Trophoblast cell (in vitro differentiated cells and primary cell): ENCODE measurements at regions not wholly inside any gene's neighbourhood (a gene's known extent, or its start where the extent isn't known, plus 50 kb on each side); places are given as distances from the start of the nearest gene placed in this dataset.

Experiments used
- DNase-seq, 2 donors: peaks; one replicate each; pipeline ENCODE4 v3.0.0-alpha.2; 2016
- H2AFZ ChIP-seq: 2 replicates; pipeline ENCODE4 v1.6.1; 2013; ENCODE audit warnings: low read length, moderate library complexity, mild to moderate bottlenecking; ENCODE audit not compliant: insufficient read depth, poor library complexity
- H2AK5ac ChIP-seq: 2 replicates; pipeline ENCODE4 v1.6.1; 2013; ENCODE audit warnings: mild to moderate bottlenecking, low read length
- H2BK120ac ChIP-seq: 2 replicates; pipeline ENCODE4 v1.6.1; 2013; ENCODE audit warnings: low read length, mild to moderate bottlenecking, moderate library complexity; ENCODE audit not compliant: insufficient read depth, poor library complexity
- H2BK12ac ChIP-seq: 2 replicates; pipeline ENCODE4 v1.6.1; 2013; ENCODE audit warnings: mild to moderate bottlenecking, low read length, moderate library complexity
- H2BK5ac ChIP-seq: 2 replicates; pipeline ENCODE4 v1.6.1; 2013; ENCODE audit warnings: low read length, low read depth, moderate library complexity, mild to moderate bottlenecking; ENCODE audit not compliant: poor library complexity
- H3K14ac ChIP-seq: 2 replicates; pipeline ENCODE4 v1.6.1; 2013; ENCODE audit warnings: mild to moderate bottlenecking, low read length
- H3K18ac ChIP-seq: 2 replicates; pipeline ENCODE4 v1.6.1; 2013; ENCODE audit warnings: mild to moderate bottlenecking, low read length
- H3K23ac ChIP-seq: 2 replicates; pipeline ENCODE4 v1.6.1; 2013; ENCODE audit warnings: low read length
- H3K27ac ChIP-seq: 2 replicates; pipeline ENCODE4 v1.5.1; 2013; ENCODE audit warnings: low read depth, mild to moderate bottlenecking, inconsistent platforms, low read length, moderate library complexity
- H3K27me3 ChIP-seq: 2 replicates; pipeline ENCODE4 v1.6.1; 2013; ENCODE audit warnings: inconsistent platforms, mild to moderate bottlenecking, low read length, moderate library complexity; ENCODE audit not compliant: insufficient read depth
- H3K36me3 ChIP-seq, 2 experiments: 1 replicate in 1 of 2; 2 replicates in 1 of 2; pipeline ENCODE4 v1.6.1; 2013; ENCODE audit warnings: low read length in 2 of 2, mild to moderate bottlenecking in 2 of 2, moderate library complexity in 1 of 2; ENCODE audit not compliant: insufficient read depth in 2 of 2, control insufficient read depth in 1 of 2
- H3K4ac ChIP-seq: 2 replicates; pipeline ENCODE4 v1.6.1; 2013; ENCODE audit warnings: low read depth, mild to moderate bottlenecking, low read length, moderate library complexity
- H3K4me1 ChIP-seq, 2 experiments: 1 replicate in 1 of 2; 2 replicates in 1 of 2; pipeline ENCODE4 v1.6.1; 2013; ENCODE audit warnings: low read length in 2 of 2, mild to moderate bottlenecking in 2 of 2, moderate library complexity in 1 of 2; ENCODE audit not compliant: insufficient read depth in 2 of 2, control insufficient read depth in 1 of 2
- H3K4me2 ChIP-seq: 2 replicates; pipeline ENCODE4 v1.6.1; 2013; ENCODE audit warnings: inconsistent platforms, mild to moderate bottlenecking, low read length, moderate library complexity
- H3K4me3 ChIP-seq: 2 replicates; pipeline ENCODE4 v1.5.1; 2013; ENCODE audit warnings: mild to moderate bottlenecking, low read depth, low read length, inconsistent platforms
- H3K79me1 ChIP-seq: one replicate; pipeline ENCODE4 v1.6.1; 2013; ENCODE audit warnings: low read length
- H3K79me2 ChIP-seq: 2 replicates; pipeline ENCODE4 v1.6.1; 2013; ENCODE audit warnings: low read length, mild to moderate bottlenecking; ENCODE audit not compliant: control insufficient read depth, insufficient read depth, poor library complexity
- H3K9ac ChIP-seq: 2 replicates; pipeline ENCODE4 v1.6.1; 2013; ENCODE audit warnings: mild to moderate bottlenecking, low read length
- H3K9me3 ChIP-seq: 2 replicates; pipeline ENCODE4 v1.6.1; 2013; ENCODE audit warnings: low read depth, mild to moderate bottlenecking, control low read depth, inconsistent platforms, low read length; ENCODE audit not compliant: insufficient read depth
- H4K12ac ChIP-seq: 2 replicates; pipeline ENCODE4 v1.6.1; 2013; ENCODE audit warnings: low read depth, mild to moderate bottlenecking, low read length, moderate library complexity
- H4K8ac ChIP-seq: 2 replicates; pipeline ENCODE4 v1.6.1; 2013; ENCODE audit warnings: low read depth, mild to moderate bottlenecking, low read length, moderate library complexity
- H4K91ac ChIP-seq: one replicate; pipeline ENCODE4 v1.6.1; 2013; ENCODE audit warnings: low read depth, mild to moderate bottlenecking, low read length, moderate library complexity
- WGBS: extraction: QIAGEN DNeasy Blood & Tissue Kit; methylation state at CpG from one replicate; pipeline ENCODE4 v1.1.7; 2013; ENCODE audit warnings: missing lambda C conversion rate; ENCODE audit not compliant: insufficient read length, insufficient coverage; ENCODE audit errors: extremely low coverage; 5-methylcytosine and 5-hydroxymethylcytosine counted together

DNA sequence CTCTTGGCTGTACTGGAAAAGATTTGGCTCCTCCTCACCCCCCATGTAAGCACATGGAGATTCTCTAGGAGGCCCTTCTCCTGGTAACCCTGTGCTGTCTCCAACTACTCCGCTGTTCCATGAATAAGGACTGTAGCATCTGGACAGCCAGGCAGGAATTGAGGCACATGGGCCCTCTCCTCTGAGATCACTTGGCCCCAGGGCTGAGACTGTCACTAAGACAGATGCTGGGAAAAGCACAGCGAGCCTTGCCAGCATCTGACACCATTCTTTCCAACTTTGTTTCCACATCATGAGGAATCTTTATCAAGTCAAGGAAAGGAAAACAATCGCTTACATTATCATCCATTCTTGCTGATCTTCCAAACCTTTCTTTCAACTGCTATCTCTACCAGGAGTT is 222.6 kb upstream of the INTU start:
- no peak overlapping the region for H2BK12ac ChIP-seq
- no peak overlapping the region for H4K91ac ChIP-seq
- no peaks in the 10 kb centered on the region for H3K27me3 ChIP-seq
- H3K9me3 ChIP-seq = peaks cover 2% of the 10 kb centered on the region
- H3K4me1 ChIP-seq = no peaks in the 10 kb centered on the region
- peak in 1 of 2 donors; percentile 1 for DNase-seq
- H3K9ac ChIP-seq = no peak overlapping the region
- H3K14ac ChIP-seq = no peak overlapping the region
- H2AK5ac ChIP-seq = no peak overlapping the region
- H3K4me2 ChIP-seq = no peak overlapping the region
- H3K18ac ChIP-seq = no peak overlapping the region
- H3K4ac ChIP-seq = no peak overlapping the region
- no peaks in the 10 kb centered on the region for H3K36me3 ChIP-seq
- no peak overlapping the region for H3K23ac ChIP-seq
- H3K79me1 ChIP-seq = no peaks in the 10 kb centered on the region
- no CpG with 5 or more reads among the region's 3 CpGs for WGBS
- no peak overlapping the region for H2AFZ ChIP-seq
- no peak overlapping the region for H4K8ac ChIP-seq
- no peak overlapping the region for H3K4me3 ChIP-seq
- no peak overlapping the region for H4K12ac ChIP-seq
- no peaks in the 10 kb centered on the region for H3K79me2 ChIP-seq
- no peak overlapping the region for H2BK5ac ChIP-seq
- H3K27ac ChIP-seq = no peak overlapping the region
- H2BK120ac ChIP-seq = no peak overlapping the region

DNA sequence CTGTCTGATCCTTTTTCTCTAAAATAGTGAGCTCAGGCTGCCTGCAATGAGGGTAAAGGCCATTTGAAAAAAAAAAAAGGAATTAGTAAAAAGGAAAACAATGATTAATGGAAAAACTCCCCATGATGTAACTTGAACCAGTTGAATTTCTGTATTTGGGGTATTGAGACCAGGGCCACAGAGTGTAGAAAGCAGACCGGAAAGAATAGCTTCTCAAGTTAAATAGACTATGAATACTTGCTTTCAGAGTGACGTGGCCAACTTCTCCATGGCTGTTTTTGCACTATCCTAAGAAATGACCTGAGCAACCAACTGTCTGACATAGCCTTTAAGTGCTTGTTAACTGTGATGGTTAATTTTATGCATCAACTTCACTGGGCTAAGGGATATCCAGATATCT is 222.1 kb upstream of the INTU start:
- no peaks in the 10 kb centered on the region for H3K36me3 ChIP-seq
- H3K9me3 ChIP-seq = peaks cover 2% of the 10 kb centered on the region
- H3K9ac ChIP-seq = no peak overlapping the region
- no peak overlapping the region for H2AK5ac ChIP-seq
- no peak overlapping the region for H3K23ac ChIP-seq
- H3K4me2 ChIP-seq = no peak overlapping the region
- no peak overlapping the region for H2AFZ ChIP-seq
- no peak overlapping the region for H4K8ac ChIP-seq
- H4K12ac ChIP-seq = no peak overlapping the region
- DNase-seq = no peak
- H3K79me1 ChIP-seq = no peaks in the 10 kb centered on the region
- H3K14ac ChIP-seq = no peak overlapping the region
- no peak overlapping the region for H2BK12ac ChIP-seq
- no CpG with 5 or more reads among the region's 2 CpGs for WGBS
- H4K91ac ChIP-seq = no peak overlapping the region
- H3K4me1 ChIP-seq = no peaks in the 10 kb centered on the region
- no peak overlapping the region for H3K4me3 ChIP-seq
- H3K27ac ChIP-seq = no peak overlapping the region
- H3K18ac ChIP-seq = no peak overlapping the region
- no peak overlapping the region for H3K4ac ChIP-seq
- no peaks in the 10 kb centered on the region for H3K79me2 ChIP-seq
- no peaks in the 10 kb centered on the region for H3K27me3 ChIP-seq
- H2BK120ac ChIP-seq = no peak overlapping the region
- H2BK5ac ChIP-seq = no peak overlapping the region

DNA sequence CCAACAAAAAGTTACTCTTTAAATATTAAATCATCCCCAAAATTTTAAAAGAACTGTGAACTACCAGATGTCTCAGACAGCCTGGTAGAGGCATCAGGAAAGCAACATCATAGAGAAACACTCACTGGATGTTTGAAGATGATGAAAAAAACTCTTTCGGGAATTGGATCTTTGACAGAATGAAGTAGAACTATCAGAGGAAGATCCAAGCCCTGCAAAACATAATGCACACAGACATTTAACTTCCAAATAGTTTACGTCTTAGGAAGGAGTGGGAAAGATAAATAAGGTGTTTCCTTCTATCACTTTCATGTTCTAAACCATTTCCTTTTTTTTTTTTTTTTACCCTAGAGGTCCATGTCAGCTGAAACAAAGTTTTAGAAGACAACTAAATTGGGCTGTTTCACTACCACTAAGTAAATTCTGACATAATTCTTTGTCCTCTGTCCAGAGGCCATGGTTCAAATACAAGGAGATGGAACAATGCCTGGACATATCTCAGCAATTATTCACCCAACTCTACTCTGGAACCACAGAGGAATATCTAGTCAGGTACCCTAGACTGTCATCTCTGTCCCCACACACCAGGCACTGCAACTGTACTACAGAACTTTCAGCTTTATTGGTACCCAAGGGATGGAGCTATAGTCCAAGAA is 217.7 kb upstream of the INTU start:
- H2BK5ac ChIP-seq = no peak overlapping the region
- H3K4me3 ChIP-seq = no peak overlapping the region
- H2AFZ ChIP-seq = no peak overlapping the region
- no peak overlapping the region for H3K27ac ChIP-seq
- no peaks in the 10 kb centered on the region for H3K36me3 ChIP-seq
- no peak overlapping the region for H3K9ac ChIP-seq
- no peak overlapping the region for H4K12ac ChIP-seq
- H3K23ac ChIP-seq = no peak overlapping the region
- H3K18ac ChIP-seq = no peak overlapping the region
- H3K4ac ChIP-seq = no peak overlapping the region
- H4K91ac ChIP-seq = no peak overlapping the region
- no peak for DNase-seq
- no peaks in the 10 kb centered on the region for H3K27me3 ChIP-seq
- no CpG with 5 or more reads among the region's 2 CpGs for WGBS
- no peak overlapping the region for H3K14ac ChIP-seq
- no peak overlapping the region for H4K8ac ChIP-seq
- H3K4me1 ChIP-seq = no peaks in the 10 kb centered on the region
- no peak overlapping the region for H2AK5ac ChIP-seq
- H3K4me2 ChIP-seq = no peak overlapping the region
- no peaks in the 10 kb centered on the region for H3K79me2 ChIP-seq
- no peak overlapping the region for H2BK12ac ChIP-seq
- no peak overlapping the region for H2BK120ac ChIP-seq
- H3K79me1 ChIP-seq = no peaks in the 10 kb centered on the region
- H3K9me3 ChIP-seq = no peaks in the 10 kb centered on the region

DNA sequence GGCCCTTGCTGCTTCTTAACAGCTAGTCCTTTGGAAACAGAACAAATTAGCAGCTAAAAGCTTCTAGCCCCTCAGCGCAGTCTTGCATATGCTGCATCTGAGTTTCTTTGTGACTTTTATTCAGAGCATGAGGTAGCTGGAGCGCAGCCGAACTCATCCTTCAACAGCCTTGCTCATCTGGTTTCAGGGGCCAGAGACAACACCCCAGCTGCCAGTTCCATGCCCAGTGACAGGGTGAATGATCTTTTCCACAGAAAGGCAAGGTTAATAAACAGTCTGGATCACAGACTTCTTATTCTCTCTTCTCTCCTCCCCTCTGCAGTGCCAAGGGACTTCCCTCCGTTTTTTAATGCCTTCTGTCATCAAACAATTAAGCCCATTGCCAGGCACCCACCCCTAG is 216.6 kb upstream of the INTU start:
- Histone ChIP-seq H2BK12ac (no peak overlapping the region), H4K91ac (no peak overlapping the region), H3K27ac (no peak overlapping the region), H2AK5ac (no peak overlapping the region), H3K9me3 (no peaks in the 10 kb centered on the region), H3K79me1 (no peaks in the 10 kb centered on the region), H3K79me2 (no peaks in the 10 kb centered on the region), H3K14ac (no peak overlapping the region), H3K4me2 (no peak overlapping the region), H2AFZ (no peak overlapping the region), H4K12ac (no peak overlapping the region), H3K4me3 (no peak overlapping the region), H3K36me3 (no peaks in the 10 kb centered on the region), H3K9ac (no peak overlapping the region), H3K4me1 (no peaks in the 10 kb centered on the region), H3K18ac (no peak overlapping the region), H3K4ac (no peak overlapping the region), H3K27me3 (no peaks in the 10 kb centered on the region), H4K8ac (no peak overlapping the region), H3K23ac (no peak overlapping the region), H2BK5ac (no peak overlapping the region), H2BK120ac (no peak overlapping the region)
- WGBS = no CpG with 5 or more reads among the region's 4 CpGs
- no peak for DNase-seq
